ENCODE measurements at regions not wholly inside any gene's neighbourhood (a gene's known extent, or its start where the extent isn't known, plus 50 kb on each side); places are given as distances from the start of the nearest gene placed in this dataset.

- DNase-seq = no peak
Measured at GRCh38 chr22:49112176-49112575, 715.5 kb downstream of the BRD1 start.

- no peak for DNase-seq
Measured at GRCh38 chr22:49111085-49111484, 716.6 kb downstream of the BRD1 start.

GRCh38 chr22:49108636-49109315 is 718.9 kb downstream of the BRD1 start:
- DNase-seq = no peak

- DNase-seq = no peak
Measured at GRCh38 chr22:49107961-49108530, 719.6 kb downstream of the BRD1 start.

- DNase-seq = no peak
Measured at GRCh38 chr22:49107561-49107960, 720.1 kb downstream of the BRD1 start.

- DNase-seq = no peak
Measured at GRCh38 chr22:49106842-49107152, 720.9 kb downstream of the BRD1 start.

- DNase-seq = no peak
Measured at GRCh38 chr22:49106096-49106841, 721.4 kb downstream of the BRD1 start.

- DNase-seq = no peak
Measured at GRCh38 chr22:49104434-49104833, 723.2 kb downstream of the BRD1 start.

GRCh38 chr22:49103314-49104059 is 724.2 kb downstream of the BRD1 start:
- no peak for DNase-seq

- DNase-seq = no peak
Measured at GRCh38 chr22:49102367-49102766, 725.3 kb downstream of the BRD1 start.

- no peak for DNase-seq
Measured at GRCh38 chr22:49101873-49102272, 725.8 kb downstream of the BRD1 start.

- DNase-seq = no peak
Measured at GRCh38 chr22:49101225-49101624, 726.4 kb downstream of the BRD1 start.

GRCh38 chr22:49100773-49101172 is 726.9 kb downstream of the BRD1 start:
- no peak for DNase-seq

- DNase-seq = no peak
Measured at GRCh38 chr22:49100316-49100715, 727.4 kb downstream of the BRD1 start.

- no peak for DNase-seq
Measured at GRCh38 chr22:49099496-49100124, 728.1 kb downstream of the BRD1 start.

GRCh38 chr22:49099089-49099488 is 728.6 kb downstream of the BRD1 start:
- no peak for DNase-seq

GRCh38 chr22:49097966-49098365 is 729.7 kb downstream of the BRD1 start:
- DNase-seq = no peak

- DNase-seq = no peak
Measured at GRCh38 chr22:49097171-49097925, 730.3 kb downstream of the BRD1 start.

GRCh38 chr22:49096476-49096875 is 731.2 kb downstream of the BRD1 start:
- no peak for DNase-seq

GRCh38 chr22:49095366-49095765 is 732.3 kb downstream of the BRD1 start:
- no peak for DNase-seq

GRCh38 chr22:49094858-49095257 is 732.8 kb downstream of the BRD1 start:
- no peak for DNase-seq

- no peak for DNase-seq
Measured at GRCh38 chr22:49094151-49094550, 733.5 kb downstream of the BRD1 start.
